GM18868 (cell line): ENCODE measurements at regions not wholly inside any gene's neighbourhood (a gene's known extent, or its start where the extent isn't known, plus 50 kb on each side); places are given as distances from the start of the nearest gene placed in this dataset.
"Not testable (repeated sequence)": the region's sequence is repeated elsewhere in the genome, so short reads cannot be mapped to it uniquely, and the experiment has no call there.

Experiments used
- ATAC-seq: cut with Tn5 transposase; IDR thresholded peaks from one replicate; pipeline ENCODE4 v1.9.1; 2021; ENCODE audit warnings: mild to moderate bottlenecking, moderate library complexity; ENCODE audit not compliant: unreplicated experiment

DNA sequence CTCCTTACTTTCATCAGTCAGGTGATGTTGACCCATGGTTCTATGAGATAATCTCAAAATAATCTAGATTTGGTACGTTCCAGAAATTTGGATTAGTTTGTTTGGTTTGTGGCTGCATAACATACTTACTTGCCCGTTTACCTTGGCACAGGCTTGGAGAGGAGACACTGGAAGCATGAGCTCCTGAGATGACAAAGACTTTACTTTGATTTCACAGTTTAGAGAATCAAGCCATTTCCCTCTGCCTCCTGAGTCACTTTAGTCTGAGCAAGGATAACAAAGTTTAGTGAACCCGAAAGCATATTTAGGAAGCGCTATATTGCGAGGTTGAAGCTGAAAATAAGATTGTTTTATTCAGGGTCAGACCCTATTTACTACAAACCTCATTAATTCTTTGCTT is 643.4 kb downstream of the QKI start:
- ATAC-seq: no peak

DNA sequence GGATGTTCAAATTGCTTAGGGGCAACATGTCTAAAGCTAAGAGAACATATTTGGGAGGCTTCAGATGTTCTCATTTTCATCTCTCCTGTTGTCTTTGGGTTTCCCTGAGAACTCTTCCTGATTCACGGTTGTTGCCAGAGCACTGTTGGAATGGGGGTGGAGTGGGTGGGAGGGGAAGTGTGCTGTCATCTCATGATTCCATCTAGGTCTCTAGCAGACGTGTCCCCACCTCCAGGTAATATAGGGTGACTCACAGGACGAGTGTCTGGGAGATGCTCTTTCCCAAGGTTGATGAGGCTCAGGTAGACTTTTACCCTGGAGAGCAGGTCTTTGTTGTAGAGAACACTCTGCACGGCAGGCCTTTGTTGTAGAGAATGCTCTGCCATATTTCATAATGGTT is 636.9 kb downstream of the QKI start:
- ATAC-seq: no peak

DNA sequence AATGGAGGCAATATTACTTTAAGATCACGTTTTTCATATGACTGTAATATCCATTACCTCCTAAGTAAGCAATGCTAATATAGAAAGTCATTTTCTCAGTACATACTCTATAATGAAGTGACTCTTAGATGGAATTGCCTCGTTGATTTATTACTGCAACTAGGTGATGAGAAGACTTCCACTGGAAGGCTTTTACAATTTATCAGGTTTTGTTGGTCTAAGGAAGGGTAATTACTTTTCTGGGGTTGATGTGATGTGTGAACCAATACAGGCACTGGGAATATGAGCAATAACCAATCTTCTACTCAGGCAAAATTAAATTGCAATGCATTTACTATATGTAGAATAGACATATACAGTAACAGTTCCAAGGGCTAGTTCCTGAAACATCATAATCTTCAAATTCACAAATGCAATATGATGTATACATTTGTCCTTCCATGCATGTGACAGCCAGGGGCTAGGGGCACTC is 635.0 kb downstream of the QKI start:
- ATAC-seq: no peak

DNA sequence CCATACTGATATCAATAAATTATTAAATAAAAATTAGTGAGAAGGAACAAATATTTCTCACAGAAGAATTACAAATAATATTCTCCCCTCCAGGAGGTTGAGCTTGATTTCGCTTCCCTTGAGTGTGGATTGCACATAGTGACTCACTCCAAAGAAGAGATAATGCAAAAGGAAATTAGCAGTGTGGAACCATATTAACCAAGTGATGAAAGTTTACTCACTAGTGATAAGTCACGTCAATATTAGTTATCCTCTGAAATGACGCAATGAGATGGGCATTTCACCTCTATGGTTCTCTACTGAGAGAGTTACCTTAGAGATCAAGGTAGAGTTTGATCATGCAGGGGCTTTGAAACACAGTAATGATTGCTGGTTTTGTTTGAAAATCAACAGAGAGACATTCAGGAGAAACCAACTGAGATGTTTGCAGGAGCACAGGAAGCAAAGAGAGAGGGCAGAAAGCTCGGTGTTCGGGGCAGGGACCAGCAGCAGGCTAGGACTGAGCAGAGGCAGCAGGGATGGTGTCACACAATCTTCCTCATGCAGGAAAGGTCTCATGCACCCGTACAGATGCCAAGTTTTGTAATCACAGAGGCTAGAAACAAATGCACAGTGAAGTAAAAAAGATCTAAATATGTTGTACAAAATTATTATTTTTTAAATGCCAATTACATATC is 634.5 kb downstream of the QKI start:
- no peak for ATAC-seq

DNA sequence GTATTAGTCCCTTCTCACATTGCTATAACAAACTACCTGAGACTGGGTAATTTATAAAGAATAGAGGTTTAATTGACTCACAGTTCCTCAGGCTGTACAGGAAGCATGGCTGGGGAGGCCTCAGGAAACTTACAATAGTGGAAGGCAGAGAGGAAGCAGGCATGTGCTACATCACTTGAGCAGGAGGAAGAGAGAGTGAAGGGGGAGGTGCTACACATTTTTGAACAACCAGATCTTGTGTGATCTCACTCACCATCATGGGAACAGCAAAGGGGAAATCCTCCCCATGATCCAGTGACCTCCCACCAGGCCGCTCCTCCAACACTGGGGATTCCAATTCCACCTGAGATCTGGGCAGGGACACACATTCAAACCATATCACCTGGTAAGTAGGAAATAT is 630.6 kb downstream of the QKI start:
- ATAC-seq: no peak

DNA sequence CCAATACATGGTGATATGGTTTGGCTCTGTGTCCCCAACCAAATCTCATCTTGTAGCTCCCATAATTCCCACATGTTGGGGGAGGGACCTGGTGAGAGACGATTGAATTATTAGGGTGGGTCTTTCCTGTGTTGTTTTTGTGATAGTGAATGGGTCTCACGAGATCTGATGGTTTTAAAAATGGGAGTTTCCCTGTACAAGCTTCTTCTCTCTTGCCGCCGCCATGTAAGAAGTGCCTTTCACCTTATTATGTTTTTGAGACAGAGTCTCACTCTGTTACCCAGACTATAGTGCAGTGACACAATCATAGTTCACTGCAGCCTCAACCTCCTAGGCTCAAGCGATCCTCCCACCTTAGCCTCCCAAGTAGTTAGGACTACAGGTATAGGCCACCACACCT is 629.1 kb downstream of the QKI start:
- ATAC-seq: not testable (repeated sequence)

DNA sequence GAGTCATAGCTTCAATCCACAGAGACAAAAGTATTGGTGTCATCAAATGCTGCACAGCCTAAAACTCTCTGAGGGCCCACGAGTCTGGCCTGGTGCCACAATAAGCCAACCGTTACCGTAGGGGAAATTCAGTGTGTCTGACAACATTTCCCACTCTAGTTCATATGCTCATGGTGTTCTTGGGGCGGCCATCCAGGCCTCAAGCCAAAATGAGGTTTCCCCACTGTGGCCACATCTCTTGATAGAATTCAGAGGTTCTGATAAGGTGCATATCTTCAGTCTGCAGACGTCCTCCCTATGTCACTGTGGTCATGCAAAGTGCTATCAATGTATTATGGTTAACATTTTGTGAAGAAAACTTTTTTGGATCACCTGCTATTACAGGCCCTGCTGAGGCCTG is 627.7 kb downstream of the QKI start:
- ATAC-seq: no peak

DNA sequence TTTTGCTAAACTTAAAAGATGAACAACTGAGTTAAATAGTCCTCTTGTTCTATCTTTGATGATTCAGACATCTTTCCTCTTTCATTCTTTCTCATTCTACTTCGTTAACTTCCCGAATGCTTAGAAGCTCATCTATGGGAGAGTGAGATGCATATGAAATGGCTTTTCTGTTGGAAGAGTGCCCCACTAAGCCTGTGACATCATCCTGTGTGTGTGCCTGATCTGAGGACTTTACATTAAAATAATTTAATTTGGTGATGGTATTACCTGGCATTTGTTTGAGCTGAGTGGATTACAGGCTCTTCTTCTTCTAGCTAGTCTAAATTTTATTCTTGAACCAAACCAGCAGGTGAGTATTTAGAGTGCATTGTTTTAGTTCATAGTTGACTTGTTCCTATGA is 626.5 kb downstream of the QKI start:
- ATAC-seq: no peak

DNA sequence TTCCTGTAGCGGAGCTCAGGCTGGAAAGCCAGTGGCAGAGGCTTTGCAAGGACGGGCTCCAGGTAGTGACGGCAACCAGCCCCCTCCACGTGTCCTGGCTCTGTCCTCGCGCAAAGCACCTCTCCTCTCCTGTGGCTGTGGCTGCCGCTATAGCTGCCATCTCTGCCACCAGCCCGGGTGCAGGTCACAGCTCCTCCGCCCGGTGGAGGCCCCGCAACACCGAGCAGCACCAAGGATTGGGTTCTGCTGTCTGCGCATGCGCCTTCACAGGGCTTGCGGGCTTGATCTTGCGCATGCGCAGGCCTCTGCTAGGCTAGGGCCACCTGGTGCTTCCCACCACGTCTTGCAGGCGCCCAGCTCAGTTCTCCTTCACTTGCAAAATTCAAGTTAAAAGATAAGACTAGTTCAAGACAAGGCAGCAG is 625.4 kb downstream of the QKI start:
- ATAC-seq: no peak

DNA sequence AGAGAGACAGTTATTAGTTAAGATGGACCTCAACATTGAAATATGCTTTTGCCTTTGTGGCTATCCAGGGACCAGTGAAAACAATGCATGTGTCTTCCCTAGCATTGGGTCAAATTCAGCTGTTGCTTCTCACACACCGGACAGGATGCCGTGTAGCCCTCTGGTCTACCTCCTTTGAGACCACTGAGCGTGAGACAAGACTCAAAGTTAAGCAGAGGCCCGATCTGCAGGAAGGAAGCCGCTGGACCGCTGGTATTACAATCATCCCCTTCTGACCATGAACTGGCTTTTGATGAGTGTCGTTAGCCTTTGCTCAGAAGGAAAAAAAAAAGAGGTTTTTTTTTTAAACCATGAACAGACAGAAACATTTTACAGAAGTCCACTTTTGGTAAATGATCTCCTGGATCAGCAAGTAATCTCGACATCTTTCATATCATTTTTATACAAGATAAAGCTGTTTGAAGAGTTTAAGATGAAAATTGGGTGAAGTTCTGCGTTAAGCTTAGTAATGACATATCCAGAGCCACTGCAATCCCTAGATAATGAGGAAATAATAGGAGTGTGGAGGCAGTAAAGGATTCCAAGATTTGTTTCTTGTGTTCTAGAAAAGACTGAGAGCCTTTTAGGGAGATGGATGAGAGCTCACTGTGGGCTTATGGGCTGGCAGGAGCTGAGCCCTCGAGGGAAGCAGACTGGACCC is 622.8 kb downstream of the QKI start:
- no peak for ATAC-seq

DNA sequence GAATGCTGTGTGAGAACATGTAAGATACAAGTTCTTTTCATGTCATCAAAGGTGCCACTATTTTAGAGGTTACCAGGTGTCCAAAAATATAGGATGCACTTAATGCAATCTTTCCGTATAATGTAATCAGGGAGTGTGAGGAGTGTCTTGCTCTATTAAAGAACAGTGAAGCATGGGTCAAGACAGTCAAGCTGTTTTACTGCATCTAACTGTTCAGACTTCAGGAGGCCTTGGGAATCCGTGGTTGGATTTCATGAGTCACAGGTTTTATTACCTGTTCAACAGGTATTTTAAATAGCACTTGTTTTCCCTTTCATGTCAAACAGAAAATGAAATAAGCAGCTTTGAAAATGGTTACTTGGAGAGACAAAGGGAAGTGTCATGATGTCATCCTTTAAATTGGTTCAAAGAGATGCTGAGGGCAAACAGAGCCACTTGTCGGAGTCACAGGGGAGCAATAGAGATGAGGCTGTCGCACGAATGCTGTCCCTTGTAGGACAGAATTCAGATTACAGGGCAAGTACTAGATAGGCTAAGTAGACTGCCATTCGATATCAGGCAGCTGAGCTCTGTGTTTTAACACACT is 621.5 kb downstream of the QKI start:
- ATAC-seq: no peak

DNA sequence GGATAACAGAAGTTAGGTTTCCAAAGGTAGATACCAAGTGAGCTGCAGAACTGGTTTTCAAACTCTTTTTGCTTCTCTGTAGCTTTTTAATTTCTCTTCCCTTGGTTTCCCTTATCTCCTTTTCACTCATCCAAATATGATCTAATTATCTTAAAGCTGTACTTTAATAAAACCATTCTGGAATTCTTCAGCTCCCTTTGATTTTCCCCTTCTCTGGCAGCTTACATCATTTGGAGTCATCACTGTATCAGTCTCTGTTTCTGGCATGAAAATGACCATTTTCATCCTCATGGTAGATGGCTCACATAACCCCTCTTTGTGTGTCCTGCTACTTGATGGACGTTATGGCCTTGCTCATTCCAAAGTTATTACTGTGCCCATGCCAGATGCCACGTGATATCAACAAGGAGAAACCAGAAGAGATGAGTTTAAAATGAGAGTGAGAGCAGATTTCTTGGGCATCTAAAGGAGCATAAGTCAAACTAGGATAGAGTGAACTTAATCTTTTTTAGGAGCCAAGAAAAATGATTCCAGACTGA is 620.2 kb downstream of the QKI start:
- no peak for ATAC-seq

DNA sequence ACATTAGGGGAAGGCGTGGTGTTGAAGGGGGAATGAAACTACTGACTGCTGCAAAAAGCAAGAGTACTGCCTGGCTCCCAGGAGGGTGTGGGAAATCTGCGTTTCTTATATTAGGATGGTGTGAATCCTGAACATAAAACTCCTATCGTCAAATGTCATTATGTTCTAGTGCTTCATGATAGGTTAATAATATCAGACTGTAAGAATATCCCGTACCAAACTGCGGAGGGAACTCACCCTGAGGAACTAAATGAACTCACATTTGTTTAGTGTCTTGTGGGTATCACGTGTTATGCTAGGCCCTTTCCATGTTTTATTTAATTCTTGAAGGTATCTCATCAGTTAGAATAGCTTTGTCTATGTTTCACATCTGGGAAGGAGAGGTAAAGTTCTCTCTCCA is 610.7 kb downstream of the QKI start:
- ATAC-seq: no peak

DNA sequence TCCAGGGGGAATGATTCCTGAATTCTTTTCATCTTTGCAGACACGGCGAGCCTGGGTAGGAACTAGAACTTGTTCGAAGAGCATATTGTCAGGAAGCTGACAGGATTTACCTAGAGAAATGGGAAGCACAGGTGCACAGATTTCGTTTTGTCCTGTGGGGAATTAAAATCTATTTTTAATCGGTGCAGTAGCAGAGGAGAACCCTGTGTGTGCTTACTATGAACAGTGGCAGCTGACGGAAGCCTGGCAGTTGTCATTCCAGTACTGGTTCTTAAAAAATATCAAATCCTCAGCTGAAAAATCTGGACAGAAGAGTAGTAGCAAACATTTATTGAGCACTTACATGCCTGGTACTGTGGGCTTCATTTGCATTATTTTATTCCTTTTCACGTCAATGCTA is 609.0 kb downstream of the QKI start:
- ATAC-seq: no peak

DNA sequence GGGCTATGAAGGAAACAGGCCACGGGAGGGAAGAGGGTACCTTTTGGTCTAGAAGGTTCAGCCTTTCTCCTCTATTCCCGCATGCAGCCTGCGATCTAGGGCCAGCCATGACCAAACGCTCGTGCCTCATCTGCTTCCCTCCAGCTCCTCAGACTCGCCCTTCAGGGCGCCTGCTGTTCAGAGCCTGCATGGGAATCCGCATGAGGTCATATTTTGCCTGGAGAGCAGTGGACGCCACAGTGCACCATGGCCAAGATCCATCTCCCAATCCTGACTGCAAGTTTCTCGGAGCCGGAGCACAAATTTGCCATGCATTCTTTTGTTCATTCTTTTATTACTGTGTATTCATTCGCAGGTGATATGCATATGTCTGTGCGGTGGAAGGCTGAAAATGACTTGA is 608.1 kb downstream of the QKI start:
- ATAC-seq: no peak

DNA sequence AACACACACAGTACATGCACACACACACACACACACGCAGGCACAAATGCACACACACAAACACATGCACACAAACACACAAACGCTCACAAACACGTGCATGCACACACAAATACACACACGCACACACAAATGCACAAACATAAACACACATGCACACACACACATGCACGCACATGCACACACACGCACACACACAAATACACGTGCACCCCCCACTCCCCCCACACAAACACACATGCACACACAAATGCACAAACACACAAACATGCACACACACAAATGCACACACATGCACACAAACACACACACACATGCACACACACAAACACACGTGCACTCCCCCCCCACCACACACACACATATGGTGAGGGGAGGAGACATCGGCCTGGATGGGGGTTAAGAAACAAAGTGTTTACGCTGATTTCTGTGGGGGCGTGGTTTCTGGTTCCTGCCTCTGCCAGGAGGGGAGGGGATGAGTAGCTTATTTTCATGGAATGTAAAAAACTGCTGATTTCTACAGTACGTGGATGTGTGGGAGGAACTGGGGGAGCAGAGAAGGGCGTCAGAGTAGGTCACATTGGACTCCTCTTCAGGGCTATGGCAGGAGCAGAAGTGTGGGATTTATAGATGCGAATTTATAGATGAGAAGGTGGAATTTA is 607.2 kb downstream of the QKI start:
- no peak for ATAC-seq

DNA sequence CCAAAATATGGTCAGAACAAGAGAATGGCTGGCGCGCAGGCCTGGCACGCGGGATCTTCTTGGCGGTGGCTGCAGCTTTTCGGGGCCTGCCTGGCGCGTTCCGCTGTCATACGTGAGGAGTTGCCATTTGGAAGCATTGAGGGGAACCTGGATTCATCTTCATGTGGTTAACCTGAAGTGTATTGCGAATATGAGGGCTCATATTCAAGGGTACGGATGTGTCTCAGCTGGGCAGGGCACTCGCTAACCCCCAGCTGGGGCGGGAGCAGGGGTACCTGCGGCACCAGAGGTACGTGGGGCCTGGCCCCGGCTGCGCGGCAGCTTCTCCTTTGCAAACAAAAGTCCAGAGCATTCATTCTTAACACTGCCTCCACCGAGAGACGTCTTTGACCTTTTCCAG is 605.6 kb downstream of the QKI start:
- no peak for ATAC-seq

DNA sequence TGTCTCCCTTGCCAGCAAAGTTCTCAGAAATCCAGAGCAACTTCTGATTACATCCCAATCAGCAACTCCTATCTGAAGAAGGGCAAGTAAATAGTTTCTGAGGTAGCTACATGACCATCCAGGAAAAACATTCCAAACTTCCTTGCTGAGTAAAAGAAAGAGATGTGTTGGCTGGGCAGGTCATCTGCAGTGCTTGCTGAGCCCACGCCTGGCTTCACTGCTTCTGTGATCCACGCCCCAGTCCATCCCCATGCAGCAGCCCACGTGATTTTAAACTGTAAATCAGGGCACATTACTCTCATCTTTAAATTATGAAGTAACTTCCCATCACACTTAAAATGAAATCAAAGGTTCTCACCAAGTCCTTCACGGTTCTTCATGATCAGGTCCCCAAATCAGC is 603.6 kb downstream of the QKI start:
- no peak for ATAC-seq

DNA sequence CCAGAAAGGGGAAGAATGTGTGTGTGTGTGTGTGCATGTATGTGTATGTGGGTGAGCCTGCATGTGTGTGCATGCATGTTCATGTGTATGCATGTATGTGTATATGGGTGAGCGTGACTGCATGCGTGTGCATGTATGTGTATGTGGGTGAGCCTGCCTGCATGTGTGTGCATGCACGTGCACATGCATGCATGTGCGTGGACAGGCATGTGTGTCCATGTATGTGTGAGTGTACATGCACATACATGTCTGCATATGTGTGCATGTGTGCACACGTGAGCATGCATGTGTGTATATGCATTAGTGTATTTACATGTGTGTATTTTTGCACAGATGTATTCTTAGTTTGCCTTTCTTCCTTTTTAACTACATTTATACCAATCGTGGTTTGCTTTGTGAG is 601.5 kb downstream of the QKI start:
- no peak for ATAC-seq

DNA sequence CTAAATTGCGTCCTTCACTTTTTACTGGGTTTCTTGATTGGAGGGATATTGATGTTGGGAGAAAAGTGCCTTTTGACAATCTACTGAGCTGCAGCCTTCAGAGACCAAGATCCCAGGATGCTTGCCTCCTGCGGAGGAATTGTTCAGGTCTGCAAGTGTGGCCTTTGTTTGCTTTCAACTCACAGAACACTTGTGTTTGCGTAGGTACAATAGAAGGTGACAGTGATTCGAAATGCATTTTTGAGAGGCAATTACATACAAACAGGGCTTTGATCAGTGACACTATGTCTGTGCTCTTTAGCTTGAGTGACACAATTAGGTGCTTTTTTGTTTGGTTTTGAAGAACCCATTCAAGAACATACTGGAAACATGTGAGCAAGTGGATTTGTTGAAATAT is 600.6 kb downstream of the QKI start:
- no peak for ATAC-seq

DNA sequence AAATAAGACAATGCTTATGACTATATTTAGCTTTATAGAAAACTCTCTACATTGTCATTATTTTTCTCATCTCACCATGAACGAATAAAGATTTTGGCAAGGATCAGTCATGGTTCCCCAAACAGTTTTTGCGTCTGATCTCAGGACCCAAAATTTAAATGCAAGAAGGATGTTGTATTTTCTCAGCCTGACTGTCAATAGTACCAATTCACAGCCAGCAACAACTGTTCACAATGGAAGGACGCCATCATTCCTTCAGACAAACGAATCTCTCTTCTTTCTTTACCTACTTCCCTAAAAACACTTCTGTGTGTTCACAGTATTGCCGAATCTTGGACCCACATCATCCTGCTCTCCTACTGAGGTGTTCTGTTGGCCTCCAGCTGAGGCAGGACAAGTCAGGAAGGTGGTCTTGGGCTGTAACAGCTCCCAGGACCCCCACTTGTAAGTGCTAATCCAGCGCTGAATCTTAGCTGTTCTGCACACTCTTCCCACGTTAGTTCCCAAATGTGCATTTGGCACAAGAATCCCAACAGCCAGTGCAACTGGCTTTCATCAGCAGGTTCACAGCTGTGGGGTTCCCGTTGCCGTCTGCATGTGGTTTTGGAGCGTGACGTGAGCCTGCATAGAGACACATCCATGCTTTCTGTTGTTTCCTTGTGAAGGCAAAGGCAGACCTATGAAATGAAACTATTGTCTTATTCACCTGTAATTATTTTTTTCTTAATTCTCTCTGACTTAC is 600.0 kb downstream of the QKI start:
- no peak for ATAC-seq
